SW 1271 (cell line): ENCODE measurements at regions not wholly inside any gene's neighbourhood (a gene's known extent, or its start where the extent isn't known, plus 50 kb on each side); places are given as distances from the start of the nearest gene placed in this dataset.
A peak's percentile ranks its signal among the peaks of the same experiment; 100 is the strongest.

Experiments
- DNase-seq, 2 experiments: peaks; one replicate each; lab custom pipeline; 2025; lab: John Stamatoyannopoulos, UW

GRCh38 chr10:88131511-88132139 is 268.2 kb downstream of the PTEN start:
- no peak for DNase-seq

DNA sequence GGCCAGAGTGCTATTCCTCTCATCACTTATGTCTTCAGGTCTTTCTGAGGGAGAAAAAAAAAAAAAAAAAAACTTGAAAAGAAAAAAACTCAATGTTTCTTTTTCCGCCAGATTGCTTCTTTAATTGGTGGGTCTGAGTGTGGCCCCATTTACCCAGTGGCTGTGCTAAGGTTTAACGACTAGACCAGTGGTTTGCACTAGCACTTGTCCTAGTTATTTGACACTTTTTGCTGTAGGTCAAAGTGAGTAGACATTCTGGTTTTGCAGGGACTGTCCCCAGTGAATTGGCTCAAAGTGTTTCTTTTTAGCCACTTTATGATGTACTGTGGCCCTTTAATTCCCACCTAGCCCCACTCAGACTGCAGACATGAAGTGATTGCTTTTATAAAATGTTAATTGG is 273.3 kb downstream of the PTEN start:
- no peak for DNase-seq

DNA sequence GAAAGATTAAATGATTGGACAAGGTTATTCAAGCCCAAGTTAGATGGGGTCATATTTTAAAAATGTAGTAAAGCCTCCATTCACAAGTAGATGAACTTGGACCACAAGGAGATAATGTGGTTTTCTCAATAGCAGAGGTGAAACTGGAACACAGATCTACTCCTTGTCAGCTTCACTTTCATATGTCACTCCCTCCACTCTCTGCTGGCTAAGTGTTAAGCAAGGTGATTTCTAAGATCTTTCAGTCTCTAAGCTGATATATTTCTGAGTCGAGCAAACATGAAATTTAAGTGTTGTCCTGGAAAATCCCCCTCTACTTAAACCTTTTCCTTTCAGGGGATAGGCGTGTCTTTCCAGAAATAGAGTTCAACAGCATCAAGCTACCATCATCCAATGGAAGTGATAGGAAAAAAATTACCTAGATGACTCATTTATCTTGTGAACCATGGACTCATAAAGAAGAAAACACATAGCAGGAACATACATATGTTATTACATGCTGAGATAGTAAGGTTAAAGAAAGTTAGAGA is 275.0 kb downstream of the PTEN start:
- no peak for DNase-seq

GRCh38 chr10:88147000-88147798 is 283.8 kb downstream of the PTEN start:
- no peak for DNase-seq

GRCh38 chr10:88149906-88150305 is 286.5 kb downstream of the PTEN start:
- DNase-seq, result peak in 1 of 2 experiments; percentile 18

- peak; percentile 40 to 68 for DNase-seq
Measured at GRCh38 chr10:88150339-88150738, 286.9 kb downstream of the PTEN start.

- DNase-seq, result peak; percentile 74 to 89
Measured at GRCh38 chr10:88152728-88153133, 289.3 kb downstream of the PTEN start.

- no peak for DNase-seq
Measured at GRCh38 chr10:88154596-88155250, 291.3 kb downstream of the PTEN start.

DNA sequence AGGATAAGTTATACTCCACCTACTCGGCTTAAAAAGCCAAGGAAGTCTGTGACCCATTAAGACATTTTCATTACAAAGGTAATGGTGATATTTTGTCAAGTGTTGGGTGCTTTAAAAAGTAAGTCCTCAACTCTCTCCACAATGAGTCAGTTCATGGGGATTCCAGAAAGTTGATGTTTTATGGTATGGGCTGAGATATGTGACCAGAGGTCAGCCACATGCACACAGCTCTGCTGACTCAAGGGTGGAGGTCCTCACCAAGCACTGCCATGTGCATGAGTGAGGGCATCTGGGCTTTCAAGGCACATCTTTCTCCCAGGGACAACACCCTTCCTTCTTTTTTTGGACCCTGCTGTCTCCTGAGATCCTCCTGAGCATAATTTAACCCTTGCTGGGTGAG is 292.9 kb downstream of the PTEN start:
- peak; percentile 23 to 46 for DNase-seq

DNA sequence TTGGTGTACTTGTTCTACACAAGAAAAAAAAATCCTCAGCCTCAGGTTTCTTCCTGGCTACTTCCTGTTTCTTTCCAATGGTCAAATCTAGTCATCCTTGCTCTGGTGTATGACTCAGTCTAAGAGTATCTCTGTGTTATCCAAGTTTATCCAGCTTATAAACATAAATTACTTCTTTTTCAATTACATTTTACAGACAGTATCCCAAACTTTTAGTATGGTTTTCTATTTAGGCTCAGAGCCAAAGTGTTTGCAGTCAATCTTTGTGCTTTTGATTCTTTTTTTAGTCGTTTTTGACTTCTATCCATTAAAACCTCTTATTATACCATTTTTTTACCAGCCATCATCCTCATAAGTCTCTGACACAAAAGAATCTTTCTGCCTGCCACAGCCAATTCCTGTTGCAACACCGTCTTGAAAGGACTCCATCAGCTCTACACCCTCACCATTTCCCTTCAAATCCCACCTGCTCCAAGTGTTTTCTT is 294.6 kb downstream of the PTEN start:
- peak; percentile 46 to 81 for DNase-seq

DNA sequence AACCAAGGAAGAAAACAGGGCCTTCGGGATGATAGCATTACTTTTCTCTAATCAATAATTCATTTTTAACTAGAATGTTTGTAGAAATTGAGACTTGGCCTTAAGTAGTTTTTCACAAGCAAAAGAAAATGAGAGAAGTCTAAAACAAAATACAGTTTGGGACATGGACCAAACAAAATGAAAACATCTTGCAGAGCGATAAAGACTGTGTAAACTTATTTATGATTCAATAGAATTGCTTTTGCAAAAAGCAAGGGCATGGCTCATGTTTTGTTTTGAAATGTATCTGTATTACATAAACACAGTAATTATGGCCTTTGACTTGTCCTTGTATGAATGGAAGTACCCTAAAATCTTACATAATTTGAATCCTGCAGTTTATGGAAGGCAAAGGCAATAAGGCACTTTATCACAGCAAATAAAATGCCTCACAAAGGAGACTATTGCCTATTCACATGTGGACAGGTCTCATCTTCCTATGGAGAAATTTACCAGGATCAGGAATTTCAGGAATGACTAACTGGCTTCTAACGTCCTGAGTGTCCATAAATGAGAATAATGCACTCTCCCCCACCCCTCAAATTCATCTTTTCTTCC is 295.2 kb downstream of the PTEN start:
- no peak for DNase-seq

DNA sequence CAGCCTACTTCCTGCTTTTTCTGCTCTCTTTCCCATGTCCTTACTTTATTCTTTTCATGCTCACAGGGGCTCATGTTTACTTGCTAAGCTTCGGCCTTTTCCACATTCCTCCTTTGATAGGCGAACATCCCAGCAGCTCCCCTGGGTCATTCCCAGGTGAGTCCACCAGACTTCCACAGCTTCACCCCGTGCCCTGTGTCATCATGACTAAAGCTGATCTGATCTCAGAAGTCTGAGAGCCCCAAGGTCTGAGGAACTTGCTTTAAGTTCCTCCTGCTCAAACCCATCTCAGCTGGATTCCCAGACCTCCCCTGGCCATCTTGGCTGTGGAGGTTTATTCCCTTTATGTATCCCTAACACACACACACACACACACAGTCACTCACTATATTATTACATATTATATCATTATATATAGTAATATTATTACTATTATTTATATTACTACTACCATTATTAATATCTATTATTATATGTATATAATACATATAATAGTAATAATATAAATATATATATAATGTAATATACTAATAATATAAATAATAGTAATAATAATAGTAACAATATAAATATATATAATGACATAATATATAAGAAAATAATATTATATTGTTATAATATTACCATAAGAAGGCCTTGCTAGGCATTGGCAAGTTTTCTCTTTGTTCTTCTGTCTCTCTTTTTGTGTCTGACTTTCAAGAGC is 295.9 kb downstream of the PTEN start:
- DNase-seq, result no peak

DNA sequence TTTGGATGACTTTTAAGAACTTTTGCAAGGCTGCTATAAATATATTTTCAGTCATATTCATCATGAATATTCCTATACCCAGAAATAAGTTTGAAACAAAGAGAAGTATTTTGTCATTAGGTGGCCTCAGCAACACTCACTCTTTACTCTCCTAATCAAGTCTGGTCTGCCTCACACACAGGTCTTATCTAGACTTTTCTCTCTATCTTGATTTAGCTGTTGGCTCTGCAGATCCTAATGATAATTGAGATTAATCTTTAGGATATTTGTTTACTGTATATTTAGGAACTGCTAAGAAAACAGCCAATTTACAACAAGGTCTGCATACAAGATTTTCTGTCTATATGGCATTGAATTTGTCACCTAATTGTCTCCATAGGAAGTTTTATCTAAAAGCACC is 297.6 kb downstream of the PTEN start:
- DNase-seq, result no peak

DNA sequence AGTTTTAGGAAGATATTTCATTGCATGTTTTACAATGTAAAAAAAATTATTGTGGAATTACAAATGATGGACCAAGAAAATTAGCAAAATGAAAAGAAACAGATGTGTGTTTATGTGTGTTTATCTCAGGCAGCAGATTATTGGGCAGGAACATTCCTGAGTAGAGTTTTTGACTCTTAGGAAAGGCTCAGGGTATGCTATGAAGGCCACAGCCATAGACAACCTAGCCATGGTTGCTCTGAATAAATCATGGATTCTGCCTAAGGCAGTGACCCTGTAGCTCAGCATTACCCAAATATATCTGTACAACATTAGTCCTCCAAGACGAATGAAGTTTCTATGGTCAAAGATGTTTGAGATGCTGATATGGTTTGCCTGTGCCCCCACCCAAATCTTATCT is 298.3 kb downstream of the PTEN start:
- no peak for DNase-seq

DNA sequence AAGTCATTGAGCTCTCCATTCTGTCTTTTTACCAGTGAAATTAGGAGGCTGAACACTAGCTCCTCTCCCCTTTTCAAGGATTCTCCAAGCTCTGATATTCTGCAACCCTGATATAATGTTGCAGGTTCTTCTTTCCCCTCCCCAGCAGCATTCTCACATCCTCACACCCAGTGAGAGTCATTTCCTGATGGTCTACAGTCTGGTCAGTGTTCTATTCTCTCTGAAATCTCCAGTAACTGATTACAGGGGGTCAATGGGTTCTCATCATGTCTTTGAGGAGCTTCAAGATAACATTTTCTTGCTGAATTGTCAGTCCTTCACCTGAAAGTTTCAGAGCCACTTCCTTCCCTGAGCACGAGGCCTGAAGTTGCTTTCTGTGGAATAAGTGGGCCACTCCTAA is 299.4 kb downstream of the PTEN start:
- DNase-seq, result no peak

- DNase-seq, result no peak
Measured at GRCh38 chr10:88163572-88163971, 300.1 kb downstream of the PTEN start.

GRCh38 chr10:88164471-88164870 is 301.0 kb downstream of the PTEN start:
- no peak for DNase-seq

DNA sequence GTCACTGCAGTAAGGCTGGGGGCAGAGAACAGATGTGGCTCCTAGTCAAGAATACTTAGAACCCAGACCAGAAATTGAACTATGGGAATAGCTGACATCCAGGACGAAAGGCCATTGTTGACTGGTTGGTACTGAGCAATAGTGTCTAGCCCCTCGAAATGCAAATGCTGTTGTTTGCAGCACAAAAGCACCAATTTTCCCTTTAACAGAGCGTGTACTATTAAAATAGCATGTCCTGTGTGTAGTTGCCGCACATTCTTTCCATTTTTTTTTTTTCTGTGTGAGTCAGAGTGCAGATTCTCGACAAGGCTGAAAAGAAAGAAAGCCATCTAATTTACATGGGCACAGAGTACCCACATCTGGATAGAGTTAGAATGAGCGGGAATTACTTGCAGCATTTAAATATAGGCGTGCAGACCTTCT is 302.4 kb downstream of the PTEN start:
- no peak for DNase-seq

- no peak for DNase-seq
Measured at GRCh38 chr10:88168171-88169036, 305.0 kb downstream of the PTEN start.

GRCh38 chr10:88169037-88169319 is 305.6 kb downstream of the PTEN start:
- DNase-seq, result no peak

DNA sequence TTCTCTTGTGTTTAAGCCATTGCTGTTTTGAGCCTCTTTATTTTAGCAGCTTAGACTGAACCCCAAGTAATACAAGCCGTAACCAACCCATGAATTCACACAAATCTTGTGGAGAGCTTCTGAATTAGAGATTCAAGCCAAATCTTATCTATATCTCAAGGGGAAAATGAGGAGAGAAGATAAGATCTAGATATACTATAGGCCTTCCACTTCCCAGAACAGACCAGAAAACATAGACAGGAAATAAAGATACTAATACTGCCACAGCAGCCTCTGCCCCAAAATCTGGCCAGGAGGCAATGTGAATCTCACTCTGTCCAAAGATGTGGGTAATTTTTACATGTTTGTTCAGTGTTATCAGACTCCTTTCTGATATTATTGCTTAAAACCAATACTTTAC is 307.2 kb downstream of the PTEN start:
- DNase-seq, result no peak
